C4-2B (cell line): ENCODE measurements at regions not wholly inside any gene's neighbourhood (a gene's known extent, or its start where the extent isn't known, plus 50 kb on each side); places are given as distances from the start of the nearest gene placed in this dataset.

Experiments
- CTCF ChIP-seq: fragments of 450-650 bp; conservative IDR thresholded peaks from 2 replicates; pipeline ENCODE4 v1.5.1; 2017; ENCODE audit warnings: mild to moderate bottlenecking
- ZFX ChIP-seq: fragments of 450-650 bp; IDR thresholded peaks from 2 replicates; pipeline ENCODE4 v1.6.1; 2017

GRCh38 chr6:135675026-135675425, 176.5 kb upstream of the PDE7B start:
- TF ChIP-seq CTCF (no peak), ZFX (no peak)
